HG02763 (cell line): ENCODE measurements at regions not wholly inside any gene's neighbourhood (a gene's known extent, or its start where the extent isn't known, plus 50 kb on each side); places are given as distances from the start of the nearest gene placed in this dataset.
"Not testable (repeated sequence)": the region's sequence is repeated elsewhere in the genome, so short reads cannot be mapped to it uniquely, and the experiment has no call there.

Experiments
- ATAC-seq: cut with Tn5 transposase; IDR thresholded peaks from one replicate; pipeline ENCODE4 v1.9.1; 2021; ENCODE audit warnings: mild to moderate bottlenecking, moderate library complexity; ENCODE audit not compliant: unreplicated experiment

DNA sequence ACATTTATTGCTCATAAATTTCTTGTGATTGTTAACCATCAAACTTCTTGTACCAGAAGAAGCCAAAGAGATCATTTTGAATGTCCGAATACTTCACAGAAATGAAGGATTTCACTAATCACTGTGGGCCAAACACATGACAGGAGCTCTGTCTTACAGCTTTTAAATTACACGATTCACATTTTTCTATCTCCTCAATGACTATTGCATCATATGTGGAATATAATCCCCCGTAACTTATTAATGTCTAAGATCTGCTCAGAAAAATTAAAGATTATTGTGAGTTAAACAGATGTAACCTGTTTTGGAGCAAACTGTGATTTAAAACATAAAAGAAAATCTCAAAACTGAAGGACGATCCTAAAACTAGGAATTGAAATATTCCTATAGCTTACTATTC is 645.2 kb upstream of the COX7C start:
- no peak for ATAC-seq

DNA sequence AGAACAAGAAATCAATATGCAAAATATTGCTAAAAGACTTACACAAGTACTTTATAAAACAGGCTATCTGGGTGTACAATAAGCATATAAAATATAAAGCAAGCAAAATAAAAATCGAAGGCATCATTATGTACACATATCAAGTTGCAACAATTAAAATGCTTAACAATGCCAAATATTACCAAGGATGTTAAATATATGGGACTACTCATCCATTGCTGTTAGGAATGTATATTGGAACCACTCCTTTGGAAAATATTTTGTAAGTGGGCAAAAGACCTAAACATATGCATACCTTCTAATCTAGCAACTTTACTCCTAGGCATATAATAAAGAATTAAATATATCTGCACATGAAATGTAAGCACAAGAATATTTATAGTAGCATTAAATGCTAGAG is 632.6 kb upstream of the COX7C start:
- ATAC-seq, result no peak

DNA sequence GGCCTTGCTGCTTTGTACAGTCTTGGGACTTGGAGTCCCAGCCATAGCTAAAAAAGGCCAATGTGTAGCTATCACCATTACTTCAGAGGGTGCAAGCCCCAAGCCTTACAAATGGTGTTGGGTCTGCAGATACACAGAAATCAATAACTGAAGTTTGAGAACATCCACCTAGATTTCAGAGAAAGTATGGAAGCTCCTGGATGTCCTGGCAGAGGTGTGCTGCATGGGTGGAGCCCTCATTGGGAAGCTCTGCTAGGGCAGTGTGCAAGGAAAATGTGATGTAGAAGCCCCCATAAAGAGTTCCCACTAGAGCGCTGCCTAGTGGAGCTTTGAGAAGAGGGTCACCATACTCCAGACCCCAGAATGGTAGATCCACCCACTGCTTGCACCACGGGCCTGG is 626.7 kb upstream of the COX7C start:
- ATAC-seq, result no peak

DNA sequence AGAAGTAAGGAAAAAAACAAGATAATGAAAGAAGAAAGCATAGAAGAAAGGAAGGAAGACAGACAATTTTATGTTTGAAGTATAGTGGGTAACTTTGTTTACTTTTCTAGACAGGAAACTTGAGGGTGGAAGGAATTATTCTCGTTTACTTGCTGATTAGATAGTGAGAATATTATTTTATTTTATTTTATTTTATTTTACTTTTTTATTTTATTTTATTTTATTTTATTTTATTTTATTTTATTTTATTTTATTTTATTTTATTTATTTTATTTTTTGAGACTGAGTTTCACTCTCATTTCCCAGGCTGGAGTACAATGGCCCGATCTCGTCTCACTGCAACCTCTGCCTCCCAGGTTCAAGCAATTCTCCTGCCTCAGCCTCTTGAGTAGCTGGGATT is 623.1 kb upstream of the COX7C start:
- not testable (repeated sequence) for ATAC-seq

DNA sequence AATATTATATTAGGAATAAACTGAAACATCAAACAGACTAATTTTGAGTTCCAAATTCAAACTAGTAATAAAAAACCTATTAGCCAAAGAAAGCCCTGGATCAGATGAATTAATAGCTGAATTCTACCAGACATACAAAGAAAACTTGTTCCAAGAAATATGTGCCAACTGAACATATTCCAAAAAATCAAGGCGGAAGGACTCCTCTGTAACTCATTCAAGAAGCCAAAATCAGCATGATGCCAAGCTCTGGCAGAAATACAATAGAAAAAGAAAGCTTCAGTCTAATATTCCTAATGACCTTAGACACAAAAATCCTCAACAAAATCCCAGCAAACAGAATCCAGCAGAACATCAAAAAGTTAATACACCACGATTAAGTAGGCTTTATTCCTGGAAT is 619.1 kb upstream of the COX7C start:
- no peak for ATAC-seq

DNA sequence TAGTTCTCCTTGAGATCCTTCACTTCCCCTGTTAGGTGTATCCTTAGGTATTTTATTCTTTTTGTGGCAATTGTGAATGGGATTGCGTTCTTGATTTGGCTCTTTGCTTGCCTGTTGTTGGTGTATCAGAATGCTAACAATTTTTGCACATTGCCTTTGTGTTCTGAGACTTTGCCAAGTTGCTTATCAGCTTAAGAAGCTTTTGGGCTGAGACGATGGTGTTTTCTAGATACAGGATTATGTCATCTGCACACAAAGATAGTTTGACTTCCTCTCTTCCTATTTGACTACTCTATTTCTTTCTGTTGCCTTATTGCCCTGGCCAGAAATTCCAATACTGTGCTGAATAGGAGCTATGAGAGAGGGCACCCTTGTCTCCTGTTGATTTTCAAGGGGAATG is 609.4 kb upstream of the COX7C start:
- no peak for ATAC-seq

- no peak for ATAC-seq
Observed at GRCh38 chr5:86008704-86009103, 609.0 kb upstream of the COX7C start.

DNA sequence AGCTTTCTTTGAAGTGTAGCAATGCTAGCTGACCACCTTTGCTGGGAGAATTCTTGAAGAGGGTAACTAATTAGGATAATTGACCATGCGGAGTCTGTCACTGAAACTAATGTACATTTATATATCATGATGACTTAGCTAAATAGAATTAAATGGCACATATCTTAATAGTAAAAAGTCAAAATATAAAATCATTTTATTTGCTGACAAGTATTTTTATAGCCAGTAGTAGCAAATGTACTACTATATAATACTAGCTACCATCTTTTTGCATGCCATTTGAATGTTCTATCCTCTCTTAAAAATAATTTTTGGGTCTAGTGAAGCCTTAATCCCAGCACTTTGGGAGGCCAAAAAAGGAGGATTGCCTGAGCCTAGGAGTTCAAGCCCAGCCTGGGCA is 605.8 kb upstream of the COX7C start:
- no peak for ATAC-seq

DNA sequence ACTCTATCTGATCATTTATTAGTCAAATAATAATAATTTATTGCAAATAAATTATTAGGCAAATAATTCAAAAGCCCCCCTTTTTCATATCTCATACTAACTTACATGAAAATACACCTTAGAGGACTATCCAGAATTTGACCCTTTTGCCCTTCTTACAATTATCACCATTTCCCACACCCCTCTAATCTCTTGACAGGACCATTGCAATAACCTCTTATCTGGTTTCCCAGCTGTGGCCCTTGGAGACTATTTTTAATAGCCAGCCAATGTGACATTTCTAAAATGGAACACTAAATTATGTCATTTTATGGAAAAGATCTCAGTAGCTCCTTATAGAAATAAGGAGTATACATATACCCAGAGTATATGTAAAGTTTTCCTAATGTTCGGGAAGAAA is 588.4 kb upstream of the COX7C start:
- no peak for ATAC-seq

- ATAC-seq, result no peak
Observed at GRCh38 chr5:86030753-86031152, 587.0 kb upstream of the COX7C start.

- ATAC-seq, result no peak
Observed at GRCh38 chr5:86038566-86038965, 579.2 kb upstream of the COX7C start.

GRCh38 chr5:86039351-86039750 is 578.4 kb upstream of the COX7C start:
- no peak for ATAC-seq

DNA sequence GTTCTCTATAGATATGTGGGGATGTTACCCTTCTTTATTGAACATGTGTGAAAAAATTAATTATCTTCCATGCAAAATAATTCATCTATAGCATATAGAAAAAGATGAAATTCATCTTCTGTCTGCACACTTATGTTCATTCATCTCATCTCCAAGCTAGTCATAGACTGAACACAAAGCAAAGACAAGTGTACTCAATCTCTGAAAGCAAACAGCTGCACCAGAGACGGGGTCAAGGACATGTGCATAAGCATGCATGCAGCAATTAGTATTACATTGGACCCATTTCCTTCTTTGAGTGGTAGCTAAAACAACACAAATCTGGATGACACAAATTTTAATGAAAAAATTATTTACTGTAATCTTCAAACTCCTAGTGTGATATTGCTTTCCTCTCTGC is 547.0 kb upstream of the COX7C start:
- no peak for ATAC-seq

GRCh38 chr5:86074297-86074696 is 543.4 kb upstream of the COX7C start:
- ATAC-seq, result no peak

DNA sequence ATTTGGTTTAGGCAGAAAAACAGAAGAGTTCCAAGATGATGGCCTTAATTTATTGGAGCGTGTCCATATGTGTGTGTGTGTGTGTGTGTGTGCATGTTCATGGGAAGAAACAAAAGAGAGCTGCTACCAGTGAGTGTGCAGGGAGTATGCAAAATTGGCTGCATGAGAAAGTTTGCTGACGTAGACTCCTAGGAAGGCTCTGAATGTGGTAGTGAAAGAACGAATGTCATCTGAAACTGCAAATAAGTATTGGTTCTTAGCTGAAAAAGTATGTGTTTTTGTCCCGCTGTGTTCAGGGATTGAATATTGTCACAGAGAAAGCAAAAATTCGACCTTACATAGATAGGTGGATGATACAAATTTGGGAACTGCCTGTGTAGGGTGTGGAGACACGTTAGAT is 542.6 kb upstream of the COX7C start:
- no peak for ATAC-seq

DNA sequence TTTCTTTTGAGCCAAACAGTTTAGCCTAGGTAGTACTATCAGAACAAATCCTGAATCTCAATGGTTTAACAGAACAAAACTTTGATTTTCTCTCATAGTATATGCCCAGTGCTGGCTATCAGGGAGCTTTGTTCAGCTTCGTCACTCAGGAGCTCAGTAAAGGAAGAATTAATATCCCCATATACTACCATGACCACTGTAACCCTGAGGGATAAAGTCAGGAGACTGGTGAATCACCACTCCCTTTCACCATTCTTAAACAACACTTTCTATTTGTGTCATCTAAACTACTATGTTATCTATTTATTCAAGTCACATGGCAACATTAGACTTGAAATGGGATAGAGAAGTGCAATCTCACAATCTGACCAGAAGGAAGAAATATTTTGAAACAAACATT is 522.6 kb upstream of the COX7C start:
- no peak for ATAC-seq

DNA sequence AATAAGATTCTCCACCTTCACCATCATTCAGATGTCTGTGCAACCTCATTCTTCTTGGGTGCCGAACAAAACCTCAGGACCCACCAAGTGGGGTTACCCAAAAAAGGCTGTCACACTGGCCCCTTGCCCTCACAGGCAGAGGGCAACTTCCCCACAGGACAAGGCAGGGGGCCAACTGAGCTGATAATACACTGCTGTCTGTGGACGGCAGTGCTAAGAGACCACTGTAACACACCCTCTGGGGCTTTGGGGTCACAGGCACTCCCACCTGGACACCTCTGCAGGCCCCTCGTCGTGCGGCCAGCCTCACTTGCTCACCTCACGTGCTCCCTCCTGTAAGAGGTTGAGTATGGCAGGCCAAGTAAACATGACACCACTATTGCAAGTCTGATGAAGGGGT is 515.8 kb upstream of the COX7C start:
- ATAC-seq, result no peak

- ATAC-seq, result no peak
Observed at GRCh38 chr5:86108825-86109224, 508.9 kb upstream of the COX7C start.

DNA sequence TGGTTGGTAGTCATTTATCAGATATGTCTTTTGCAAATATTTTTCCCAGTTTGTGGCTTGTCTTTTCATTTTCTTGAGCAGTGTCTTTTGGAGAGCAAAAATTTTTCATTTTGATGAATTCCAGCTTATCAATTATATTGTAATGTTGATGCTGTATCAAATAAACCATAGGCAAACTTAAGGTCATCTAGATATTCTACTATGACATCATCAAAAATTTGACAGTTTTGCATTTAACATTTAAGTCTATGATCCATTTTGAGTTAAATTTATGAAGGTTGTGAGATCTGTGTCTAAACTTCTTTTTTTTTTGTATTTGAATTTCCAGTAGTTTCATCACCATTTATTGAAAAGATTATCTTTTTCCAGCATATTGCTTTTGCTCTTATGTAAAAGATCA is 505.5 kb upstream of the COX7C start:
- no peak for ATAC-seq

DNA sequence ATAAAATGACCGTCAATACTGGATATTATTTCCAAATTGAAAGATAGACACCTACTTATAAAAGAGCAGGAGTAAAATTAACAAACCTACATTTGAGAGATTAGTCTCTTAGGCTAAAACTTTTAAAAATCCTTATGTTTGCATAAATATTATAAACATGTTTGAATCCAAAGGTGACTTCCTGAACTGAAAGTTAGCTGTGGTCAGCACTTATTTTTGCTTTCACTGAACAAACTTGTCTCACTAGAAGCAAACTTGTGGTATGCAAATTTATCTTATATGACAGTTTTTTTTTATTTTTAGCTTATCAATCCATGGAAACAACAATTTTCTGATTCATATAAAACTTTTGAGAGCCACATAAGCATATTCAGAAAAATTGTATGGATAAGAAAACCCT is 502.6 kb upstream of the COX7C start:
- ATAC-seq, result no peak

- ATAC-seq, result no peak
Observed at GRCh38 chr5:86118542-86118941, 499.2 kb upstream of the COX7C start.

GRCh38 chr5:86124333-86124732 is 493.4 kb upstream of the COX7C start:
- ATAC-seq, result no peak

- ATAC-seq, result no peak
Observed at GRCh38 chr5:86125731-86126601, 491.8 kb upstream of the COX7C start.
